PC-9 (cell line): ENCODE measurements at regions not wholly inside any gene's neighbourhood (a gene's known extent, or its start where the extent isn't known, plus 50 kb on each side); places are given as distances from the start of the nearest gene placed in this dataset.
"Not testable (repeated sequence)": the region's sequence is repeated elsewhere in the genome, so short reads cannot be mapped to it uniquely, and the experiment has no call there.

ENCODE experiments used
- BruUV-seq: library from RNA; stranded (reverse); fragments of 400-500 nt; replicated peaks from 2 replicates; lab custom pipeline; 2021; lab: Mats Ljungman, UMichigan
- CTCF ChIA-PET: fragments of 300-600 bp; sonication (Branson Sonifier 250); formaldehyde crosslinking; loops from one replicate; lab custom pipeline; 2022; ENCODE audit warnings: antibody characterized with exemption; lab: Charles Lee
- POLR2A ChIA-PET: fragments of 300-600 bp; sonication (Branson Sonifier 250); formaldehyde crosslinking; loops from one replicate; lab custom pipeline; 2022; ENCODE audit warnings: antibody characterized with exemption; ENCODE audit not compliant: unreplicated experiment; lab: Charles Lee
- DNase-seq, 2 experiments: peaks; one replicate each; pipeline versions ENCODE4 v3.0.0 to v3.0.0-alpha.2; 2015 to 2022; ENCODE audit warnings: mixed read lengths in 1 of 2
- H2AFZ ChIP-seq: fragments of 200-600 bp; sonication (generic); 2 replicates; pipeline ENCODE4 v1.8.1; 2017; ENCODE audit warnings: antibody characterized with exemption
- H3F3A ChIP-seq: fragments of 200-600 bp; sonication (generic); 2 replicates; pipeline ENCODE4 v1.8.1; 2017; ENCODE audit warnings: antibody characterized with exemption, mild to moderate bottlenecking, low read depth; ENCODE audit not compliant: insufficient read depth
- H3K27ac ChIP-seq: fragments of 200-600 bp; sonication (generic); 2 replicates; pipeline ENCODE4 v1.6.1; 2016; ENCODE audit warnings: mixed run types
- H3K27me3 ChIP-seq: fragments of 200-600 bp; sonication (generic); 2 replicates; pipeline ENCODE4 v1.6.1; 2016; ENCODE audit warnings: low read depth, mixed run types; ENCODE audit not compliant: insufficient read depth
- H3K36me3 ChIP-seq: fragments of 200-600 bp; sonication (generic); 2 replicates; pipeline ENCODE4 v1.6.1; 2016; ENCODE audit warnings: low read depth, mixed run types
- H3K4me1 ChIP-seq: fragments of 200-600 bp; sonication (generic); replicated peaks from 2 replicates; pipeline ENCODE4 v1.6.1; 2016; ENCODE audit warnings: mixed run types; ENCODE audit not compliant: insufficient read depth
- H3K4me2 ChIP-seq: fragments of 200-600 bp; sonication (generic); 2 replicates; pipeline ENCODE4 v1.6.1; 2017; ENCODE audit warnings: mixed run types
- H3K4me3 ChIP-seq: fragments of 200-600 bp; sonication (generic); 2 replicates; pipeline ENCODE4 v1.6.1; 2016; ENCODE audit warnings: mixed run types
- H3K79me2 ChIP-seq: fragments of 200-600 bp; sonication (generic); 2 replicates; pipeline ENCODE4 v1.6.1; 2017; ENCODE audit warnings: low read depth, mixed run types
- H3K9me2 ChIP-seq: fragments of 200-600 bp; sonication (generic); 2 replicates; pipeline ENCODE4 v1.8.1; 2017; ENCODE audit warnings: mild to moderate bottlenecking; ENCODE audit not compliant: insufficient read depth
- H3K9me3 ChIP-seq: fragments of 200-600 bp; sonication (generic); 2 replicates; pipeline ENCODE4 v1.8.1; 2016; ENCODE audit warnings: low read depth; ENCODE audit not compliant: insufficient read depth
- H4K20me1 ChIP-seq: fragments of 200-600 bp; sonication (generic); 2 replicates; pipeline ENCODE4 v1.8.1; 2017; ENCODE audit not compliant: insufficient read depth
- CTCF ChIP-seq: fragments of 200-600 bp; sonication (generic); conservative IDR thresholded peaks from 2 replicates; pipeline ENCODE4 v1.6.1; 2017; ENCODE audit warnings: mixed run types, antibody characterized with exemption, mild to moderate bottlenecking, moderate library complexity
- EZH2 ChIP-seq: fragments of 200-600 bp; sonication (generic); IDR thresholded peaks from 2 replicates; pipeline ENCODE4 v1.8.0; 2017; ENCODE audit warnings: antibody characterized with exemption, low read depth
- intact Hi-C: fragments of 100-400 bp; cut with micrococcal nuclease; formaldehyde crosslinking; loops from one replicate; pipeline ENCODE4 v1.10.0; 2022; ENCODE audit not compliant: unreplicated experiment

- no peak overlapping the region for H2AFZ ChIP-seq
- no peaks in the 10 kb centered on the region for H3F3A ChIP-seq
- H4K20me1 ChIP-seq, result no peaks in the 10 kb centered on the region
- no peak overlapping the region for H3K27ac ChIP-seq
- no peak for TF ChIP-seq EZH2
- no peak for TF ChIP-seq CTCF
- 0 out of 2 replicates have a peak, but pooled peaks cover 6% of the 10 kb centered on the region for H3K9me2 ChIP-seq
- POLR2A ChIA-PET, result no interaction called here
- intact Hi-C loops, result no loop called here
- H3K27me3 ChIP-seq, result peaks cover 61% of the 10 kb centered on the region
- H3K79me2 ChIP-seq, result no peaks in the 10 kb centered on the region
- no peaks in the 10 kb centered on the region for H3K36me3 ChIP-seq
- DNase-seq, result no peak
- CTCF ChIA-PET, result no interaction called here
- H3K9me3 ChIP-seq, result no peaks in the 10 kb centered on the region
- BruUV-seq, result no TSS peak
- H3K4me1 ChIP-seq, result no peaks in the 10 kb centered on the region
- no peak overlapping the region for H3K4me2 ChIP-seq
- no peak overlapping the region for H3K4me3 ChIP-seq
Observed at GRCh38 chr16:31641279-31641678, 113.6 kb downstream of the AHSP start.

GRCh38 chr16:31655674-31656073, 128.0 kb downstream of the AHSP start:
- H3K4me3 ChIP-seq, BruUV-seq: not testable (repeated sequence)

DNA sequence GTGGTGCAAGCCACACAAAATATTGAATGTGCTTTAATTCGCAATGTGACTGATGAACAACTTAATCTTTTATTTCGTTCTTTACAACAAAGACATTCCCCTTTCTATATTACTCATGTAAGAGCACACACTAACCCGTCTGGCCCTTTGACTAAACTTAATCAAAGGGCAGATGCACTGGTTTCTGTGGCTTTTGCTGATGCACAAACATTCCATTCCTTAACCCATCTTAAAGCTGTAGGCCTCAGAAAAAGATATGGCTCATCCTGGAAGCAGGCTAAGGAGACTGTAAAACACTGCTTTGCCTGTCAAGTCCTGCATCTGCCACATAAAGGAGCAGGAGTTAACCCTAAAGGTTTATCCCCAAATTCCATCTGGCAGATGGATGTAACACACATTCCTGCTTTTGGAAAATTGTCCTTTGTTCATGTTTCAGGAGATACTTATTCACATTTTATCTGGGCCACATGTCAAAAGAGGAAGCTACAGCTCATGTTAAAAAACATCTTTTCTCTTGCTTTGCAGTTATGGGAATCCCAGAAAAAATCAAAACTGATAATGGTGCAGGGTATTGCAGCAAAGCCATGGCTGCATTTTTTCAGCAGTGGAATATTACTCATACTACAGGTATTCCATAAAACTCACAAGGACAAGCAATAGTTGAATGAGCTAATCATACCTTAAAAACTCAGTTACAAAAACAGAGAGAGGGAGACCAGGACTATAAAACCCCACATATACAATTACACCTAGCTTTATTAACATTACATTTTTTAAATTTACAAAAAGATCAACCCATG, 137.2 kb downstream of the AHSP start:
- Histone ChIP-seq H3K27ac (no peak overlapping the region), H3K4me1 (no peaks in the 10 kb centered on the region), H3K9me2 (no peaks in the 10 kb centered on the region), H3K27me3 (peaks cover 34% of the 10 kb centered on the region; the same call in 1 of the 2 replicates), H3F3A (no peaks in the 10 kb centered on the region), H3K4me2 (no peak overlapping the region), H4K20me1 (no peaks in the 10 kb centered on the region), H3K4me3 (no peak overlapping the region), H2AFZ (no peak overlapping the region), H3K36me3 (no peaks in the 10 kb centered on the region), H3K9me3 (no peaks in the 10 kb centered on the region), H3K79me2 (no peaks in the 10 kb centered on the region)
- intact Hi-C loops, result no loop called here
- TF ChIP-seq CTCF (no peak), EZH2 (no peak)
- DNase-seq, result peak in 1 of 2 experiments; percentile 45
- CTCF ChIA-PET, result no interaction called here
- no TSS peak for BruUV-seq
- POLR2A ChIA-PET, result interaction anchor here (0.6 kb wide), 1 partner anchor 1174 kb away, joined by 6 read pairs; no protein-coding TSS in a partner anchor

More at GRCh38 chr16:31655674-31656073, 128.0 kb downstream of the AHSP start:
- H3K27ac ChIP-seq, H3K27me3 ChIP-seq, POLR2A ChIA-PET, intact Hi-C loops, H3K36me3 ChIP-seq, DNase-seq, H3K9me3 ChIP-seq, H3K4me1 ChIP-seq, H3K4me2 ChIP-seq, H3K9me2 ChIP-seq, CTCF ChIA-PET, H3F3A ChIP-seq, H4K20me1 ChIP-seq, H3K79me2 ChIP-seq: not testable (repeated sequence)
- H2AFZ ChIP-seq, result 0 out of 2 replicates have a peak overlapping the region, but pooled peaks have one; percentile 56
